ENCODE measurements at regions not wholly inside any gene's neighbourhood (a gene's known extent, or its start where the extent isn't known, plus 50 kb on each side); places are given as distances from the start of the nearest gene placed in this dataset.
"Not testable (repeated sequence)": the region's sequence is repeated elsewhere in the genome, so short reads cannot be mapped to it uniquely, and the experiment has no call there.

GRCh38 chr14:51360592-51360991, 120.5 kb downstream of the TMX1 start:
- no peaks in the 10 kb centered on the region for H3K36me3 Mint-ChIP-seq
- H3K4me1 Mint-ChIP-seq (ENCODE audit: unreplicated experiment), result peaks cover 15% of the 10 kb centered on the region
- TF ChIP-seq, protein P1, sequence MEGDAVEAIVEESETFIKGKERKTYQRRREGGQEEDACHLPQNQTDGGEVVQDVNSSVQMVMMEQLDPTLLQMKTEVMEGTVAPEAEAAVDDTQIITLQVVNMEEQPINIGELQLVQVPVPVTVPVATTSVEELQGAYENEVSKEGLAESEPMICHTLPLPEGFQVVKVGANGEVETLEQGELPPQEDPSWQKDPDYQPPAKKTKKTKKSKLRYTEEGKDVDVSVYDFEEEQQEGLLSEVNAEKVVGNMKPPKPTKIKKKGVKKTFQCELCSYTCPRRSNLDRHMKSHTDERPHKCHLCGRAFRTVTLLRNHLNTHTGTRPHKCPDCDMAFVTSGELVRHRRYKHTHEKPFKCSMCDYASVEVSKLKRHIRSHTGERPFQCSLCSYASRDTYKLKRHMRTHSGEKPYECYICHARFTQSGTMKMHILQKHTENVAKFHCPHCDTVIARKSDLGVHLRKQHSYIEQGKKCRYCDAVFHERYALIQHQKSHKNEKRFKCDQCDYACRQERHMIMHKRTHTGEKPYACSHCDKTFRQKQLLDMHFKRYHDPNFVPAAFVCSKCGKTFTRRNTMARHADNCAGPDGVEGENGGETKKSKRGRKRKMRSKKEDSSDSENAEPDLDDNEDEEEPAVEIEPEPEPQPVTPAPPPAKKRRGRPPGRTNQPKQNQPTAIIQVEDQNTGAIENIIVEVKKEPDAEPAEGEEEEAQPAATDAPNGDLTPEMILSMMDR (conservative IDR thresholded peaks at IDR 0.05), result no peak
- no peak overlapping the region for H3K27ac Mint-ChIP-seq
- peaks cover 5% of the 10 kb centered on the region for H3K9me3 Mint-ChIP-seq
- H3K4me3 Mint-ChIP-seq, result no peak overlapping the region
- no peak for DNase-seq (ENCODE audit: extremely low spot score, unreplicated experiment)
- peaks cover 3% of the 10 kb centered on the region for H3K27me3 Mint-ChIP-seq

DNA sequence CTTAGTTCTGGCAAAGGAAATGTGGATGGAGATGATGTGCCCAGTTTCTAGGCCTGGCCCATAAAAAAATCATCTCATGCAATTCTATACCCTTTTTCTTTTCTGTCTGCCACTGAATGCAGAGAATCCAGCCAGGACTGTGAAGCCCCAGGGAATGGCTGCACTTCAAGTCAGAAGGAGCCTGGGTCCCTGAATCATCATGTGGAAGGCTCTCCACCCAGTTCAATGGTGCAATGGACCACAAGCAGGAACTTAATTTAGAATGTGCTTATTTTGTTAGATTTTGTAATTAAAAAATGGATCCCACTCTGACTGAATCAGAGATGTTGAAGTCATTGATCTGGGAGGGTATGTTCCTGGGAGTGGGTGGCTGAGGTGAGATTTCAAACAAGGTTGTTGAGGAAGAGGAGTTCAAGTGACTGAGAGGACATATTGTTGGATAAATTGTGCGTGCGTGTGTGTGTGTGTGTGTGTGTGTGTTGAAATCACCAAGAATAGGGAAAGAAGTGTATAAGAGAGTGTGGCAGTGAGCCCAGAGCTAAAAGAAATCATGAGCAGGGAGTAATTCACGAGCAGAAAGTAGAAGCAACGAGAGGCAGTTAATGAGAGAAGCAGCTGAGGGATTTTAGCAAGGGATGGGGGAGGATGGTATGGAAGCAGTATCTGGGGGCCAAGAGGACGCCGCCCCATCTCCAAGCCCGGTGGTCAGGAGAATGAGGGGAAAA, 125.4 kb downstream of the TMX1 start:
- peaks cover 7% of the 10 kb centered on the region for H3K4me1 Mint-ChIP-seq (ENCODE audit: unreplicated experiment)
- H3K27ac Mint-ChIP-seq, result no peak overlapping the region
- H3K9me3 Mint-ChIP-seq, result peaks cover 5% of the 10 kb centered on the region
- H3K4me3 Mint-ChIP-seq, result no peak overlapping the region
- peaks cover 3% of the 10 kb centered on the region for H3K27me3 Mint-ChIP-seq
- no peak for DNase-seq (ENCODE audit: extremely low spot score, unreplicated experiment)
- TF ChIP-seq, protein P1 (conservative IDR thresholded peaks at IDR 0.05), result no peak
- H3K36me3 Mint-ChIP-seq, result no peaks in the 10 kb centered on the region

GRCh38 chr14:51366460-51366859, 126.4 kb downstream of the TMX1 start:
- not testable (repeated sequence) for H3K4me1 Mint-ChIP-seq (ENCODE audit: unreplicated experiment); H3K36me3 Mint-ChIP-seq; H3K27me3 Mint-ChIP-seq; DNase-seq (ENCODE audit: extremely low spot score, unreplicated experiment); H3K27ac Mint-ChIP-seq; H3K9me3 Mint-ChIP-seq; H3K4me3 Mint-ChIP-seq

DNA sequence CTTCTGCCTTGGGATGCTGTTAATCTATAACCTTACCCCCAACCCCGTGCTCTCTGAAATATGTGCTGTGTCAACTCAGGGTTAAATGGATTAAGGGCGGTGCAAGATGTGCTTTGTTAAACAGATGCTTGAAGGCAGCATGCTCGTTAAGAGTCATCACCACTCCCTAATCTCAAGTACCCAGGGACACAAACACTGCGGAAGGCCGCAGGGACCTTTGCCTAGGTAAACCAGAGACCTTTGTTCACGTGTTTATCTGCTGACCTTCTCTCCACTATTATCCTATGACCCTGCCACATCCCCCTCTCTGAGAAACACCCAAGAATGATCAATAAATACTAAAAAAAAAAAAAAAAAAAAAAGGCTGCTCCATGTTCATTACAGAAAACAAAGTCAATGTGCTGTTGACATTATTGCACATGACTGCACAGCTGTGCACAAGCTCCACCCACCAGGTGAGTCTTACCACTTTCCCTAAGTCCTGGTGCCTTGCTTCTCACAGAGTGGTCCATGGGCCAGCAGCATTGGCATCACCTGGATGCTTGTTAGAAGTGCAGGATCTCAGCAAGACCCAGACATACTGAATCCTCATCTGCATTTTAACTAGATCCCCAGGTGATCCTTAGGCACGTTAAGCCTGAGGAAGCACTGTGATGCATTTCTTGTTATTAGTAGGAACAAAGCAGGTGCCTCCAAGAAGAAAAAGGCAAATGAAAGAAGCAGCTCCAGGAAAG, 127.0 kb downstream of the TMX1 start:
- H3K27ac Mint-ChIP-seq; H3K27me3 Mint-ChIP-seq; H3K4me1 Mint-ChIP-seq (ENCODE audit: unreplicated experiment): not testable (repeated sequence)

GRCh38 chr14:51367600-51367931, 127.5 kb downstream of the TMX1 start:
- H3K27me3 Mint-ChIP-seq, result no peaks in the 10 kb centered on the region
- peaks cover 7% of the 10 kb centered on the region for H3K4me1 Mint-ChIP-seq (ENCODE audit: unreplicated experiment)
- H3K36me3 Mint-ChIP-seq, result no peaks in the 10 kb centered on the region
- no peak overlapping the region for H3K4me3 Mint-ChIP-seq
- H3K9me3 Mint-ChIP-seq, result no peaks in the 10 kb centered on the region
- TF ChIP-seq, protein P1 (conservative IDR thresholded peaks at IDR 0.05), result no peak
- DNase-seq (ENCODE audit: extremely low spot score, unreplicated experiment), result no peak
- H3K27ac Mint-ChIP-seq, result no peak overlapping the region

More for the DNA sequence above, 127.0 kb downstream of the TMX1 start:
- H3K9me3 Mint-ChIP-seq; DNase-seq (ENCODE audit: extremely low spot score, unreplicated experiment); H3K36me3 Mint-ChIP-seq; H3K4me3 Mint-ChIP-seq: not testable (repeated sequence)

DNA sequence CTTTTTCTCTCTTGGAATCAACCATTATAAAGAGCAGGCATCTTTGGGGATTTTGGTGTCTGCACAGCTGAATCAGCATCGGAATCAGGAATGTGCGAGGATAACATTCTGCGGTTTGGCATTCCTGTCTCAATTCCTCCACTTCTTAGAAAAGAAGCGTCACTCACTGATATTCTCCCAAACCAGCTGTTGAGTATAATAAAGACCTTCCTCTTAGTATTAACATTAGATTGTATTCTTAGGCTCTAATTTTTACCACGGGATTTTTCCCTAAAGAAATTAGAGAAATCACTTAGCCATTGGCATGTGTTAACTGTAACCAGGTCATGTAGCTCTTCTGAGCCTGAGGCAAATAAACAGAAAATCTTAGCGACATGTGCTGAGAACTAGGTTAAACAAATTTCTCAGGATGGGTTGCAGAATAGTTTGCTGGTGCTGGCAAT, 128.7 kb downstream of the TMX1 start:
- Mint-ChIP-seq H3K9me3 (no peaks in the 10 kb centered on the region), H3K27ac (no peak overlapping the region), H3K4me1 (ENCODE audit: unreplicated experiment) (peaks cover 7% of the 10 kb centered on the region), H3K4me3 (no peak overlapping the region), H3K27me3 (no peaks in the 10 kb centered on the region), H3K36me3 (no peaks in the 10 kb centered on the region)
- TF ChIP-seq, protein P1 (conservative IDR thresholded peaks at IDR 0.05), result no peak
- no peak for DNase-seq (ENCODE audit: extremely low spot score, unreplicated experiment)
